HG03108 (cell line): ENCODE measurements at regions not wholly inside any gene's neighbourhood (a gene's known extent, or its start where the extent isn't known, plus 50 kb on each side); places are given as distances from the start of the nearest gene placed in this dataset.

Source experiments
- ATAC-seq: cut with Tn5 transposase; IDR thresholded peaks from one replicate; pipeline ENCODE4 v1.9.1; 2021; ENCODE audit warnings: moderate library complexity; ENCODE audit not compliant: unreplicated experiment

DNA sequence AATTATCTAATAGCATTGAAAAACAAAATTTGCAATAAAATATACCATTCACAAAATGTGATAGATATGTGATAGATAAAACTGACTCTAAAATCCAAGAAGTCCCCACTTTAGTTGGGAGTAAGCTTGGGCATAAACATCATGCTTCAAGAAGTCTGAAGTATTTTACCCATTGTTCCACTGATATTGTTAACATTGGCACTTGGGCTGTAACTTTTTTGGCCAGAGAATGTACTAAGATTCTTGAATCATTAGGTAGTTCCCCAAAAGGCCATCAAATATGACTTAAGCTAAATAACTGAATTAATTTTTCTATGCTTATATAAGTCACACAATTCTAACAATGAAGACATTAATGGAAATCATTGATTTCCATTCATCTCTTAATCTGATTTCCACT lies 413.6 kb downstream of the CDH2 start:
- no peak for ATAC-seq

DNA sequence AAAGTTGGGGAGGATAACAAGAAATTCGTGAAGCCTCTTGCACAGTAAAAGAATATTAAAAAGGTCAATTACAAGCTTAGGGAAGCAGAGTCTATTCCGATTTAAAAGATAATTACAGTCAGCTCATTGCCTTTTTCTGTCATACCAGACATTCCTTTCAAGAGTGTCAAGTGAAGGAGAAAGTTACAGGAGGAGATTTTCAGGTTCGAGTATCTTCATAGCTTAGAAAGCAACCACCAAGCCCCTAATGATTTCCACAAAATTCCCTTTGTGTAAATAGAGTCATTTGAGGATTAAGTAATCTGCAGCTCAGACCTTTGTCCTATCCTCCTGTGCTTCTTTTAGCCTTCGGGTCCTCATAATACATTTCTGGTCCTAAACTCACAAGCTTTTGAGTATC lies 414.9 kb downstream of the CDH2 start:
- no peak for ATAC-seq

DNA sequence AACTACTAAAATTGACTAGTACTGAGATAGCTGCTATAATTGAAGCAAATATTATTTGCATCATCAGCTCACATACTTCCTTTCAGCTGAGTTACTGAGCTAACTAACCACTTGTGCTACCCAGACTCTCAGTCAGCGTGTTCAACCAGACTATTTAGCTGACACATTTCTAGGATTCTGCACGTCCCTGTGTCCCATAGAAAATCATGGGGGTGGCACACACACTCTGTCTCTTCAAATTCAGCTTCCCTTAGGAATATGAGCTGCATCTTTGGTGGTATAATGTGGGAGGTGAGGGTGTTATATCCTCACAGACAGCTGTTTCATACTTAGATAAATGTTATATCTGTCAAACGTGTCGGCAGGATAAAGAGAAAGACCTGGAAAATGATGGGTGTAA lies 424.0 kb downstream of the CDH2 start:
- ATAC-seq = no peak

DNA sequence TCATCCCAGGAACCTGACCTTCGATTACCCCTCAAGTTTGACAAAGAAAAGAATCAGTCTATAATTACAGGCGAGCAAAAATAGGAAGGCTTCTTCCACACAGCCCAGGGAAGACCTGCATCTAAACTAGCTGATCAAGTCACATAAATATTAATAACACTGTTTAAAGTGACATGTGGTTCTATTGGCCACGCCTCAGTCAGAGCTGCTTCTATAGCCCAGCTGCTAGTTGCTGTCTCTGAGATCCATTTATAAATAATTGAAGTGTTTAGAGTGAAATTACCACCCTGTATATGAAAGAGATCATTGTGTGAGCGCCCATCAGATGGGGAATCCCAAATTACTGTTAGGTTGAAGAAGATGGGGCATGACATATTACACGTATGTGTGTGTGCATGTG lies 426.0 kb downstream of the CDH2 start:
- no peak for ATAC-seq

DNA sequence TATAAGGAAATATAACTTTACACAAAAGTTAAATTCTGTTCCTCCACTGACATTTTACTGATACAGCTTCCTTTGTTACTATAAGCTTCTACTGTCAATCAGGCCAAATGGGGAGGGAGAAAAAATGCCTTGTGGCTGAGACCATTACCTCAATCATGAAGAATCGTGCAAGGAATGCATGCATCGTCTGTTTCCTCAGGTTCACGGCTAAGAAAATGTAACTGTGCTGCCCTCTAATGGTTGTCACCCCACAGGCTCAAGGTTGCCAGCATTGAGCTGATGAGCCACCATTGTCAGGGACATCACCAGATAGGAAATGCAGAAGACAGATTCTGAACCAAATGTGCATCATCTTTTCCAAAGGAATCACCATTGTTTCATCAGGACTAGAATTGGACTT lies 426.9 kb downstream of the CDH2 start:
- ATAC-seq = no peak

DNA sequence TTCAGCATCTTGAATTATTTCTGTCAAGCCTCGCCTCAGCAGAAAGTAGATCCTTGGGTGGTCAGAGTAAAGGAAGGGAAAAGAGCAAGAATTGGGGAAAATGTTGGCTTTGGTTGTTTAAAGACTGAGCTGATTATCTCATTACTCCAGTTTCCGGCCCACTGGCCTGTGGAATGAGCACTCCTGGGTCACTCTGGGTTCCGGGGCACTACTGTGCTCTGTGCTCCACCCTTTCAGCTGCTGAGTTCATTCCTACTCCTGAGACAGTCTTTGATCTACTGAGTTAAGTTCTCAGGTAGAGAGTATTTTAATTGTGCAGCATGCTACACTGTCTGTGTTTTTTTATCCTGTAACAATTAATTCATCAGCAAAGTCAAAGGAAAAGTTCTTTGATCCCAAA lies 427.7 kb downstream of the CDH2 start:
- ATAC-seq = no peak

DNA sequence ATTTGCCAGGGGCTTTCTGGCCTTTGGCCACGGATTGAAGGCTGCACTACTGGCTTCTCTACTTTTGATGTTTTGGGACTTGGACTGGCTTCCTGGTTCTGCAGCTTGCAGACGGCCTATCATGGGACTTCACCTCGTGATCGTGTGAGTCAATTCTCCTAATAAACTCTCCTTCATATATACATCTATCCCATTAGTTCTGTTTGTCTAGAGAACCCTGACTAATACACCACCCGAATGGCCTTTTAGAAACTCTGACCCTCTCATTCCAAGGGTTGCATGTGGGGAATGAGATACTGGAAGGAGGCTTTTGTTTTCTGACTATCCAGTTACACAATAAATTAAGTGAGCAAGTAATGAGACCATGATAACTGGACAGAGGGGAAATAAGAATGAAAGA lies 430.7 kb downstream of the CDH2 start:
- no peak for ATAC-seq

DNA sequence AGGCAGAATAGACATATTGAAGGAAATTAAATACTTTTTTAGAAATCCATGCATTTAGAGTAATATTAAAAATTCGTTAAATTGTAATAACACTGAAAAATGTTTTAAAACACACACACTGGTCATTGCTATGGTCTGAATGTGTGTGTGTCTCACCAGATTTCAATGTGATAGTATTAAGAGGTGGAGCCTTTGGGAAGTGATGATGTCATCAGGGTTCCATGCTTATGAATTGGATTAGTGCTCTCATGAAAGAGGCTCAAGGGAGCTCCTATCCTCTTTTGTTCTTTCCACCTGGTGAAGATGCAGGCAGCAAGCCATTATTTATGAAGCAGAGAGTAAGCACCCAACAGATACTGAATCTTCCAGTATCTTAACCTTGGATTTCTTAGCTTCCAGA lies 441.8 kb downstream of the CDH2 start:
- ATAC-seq = no peak

DNA sequence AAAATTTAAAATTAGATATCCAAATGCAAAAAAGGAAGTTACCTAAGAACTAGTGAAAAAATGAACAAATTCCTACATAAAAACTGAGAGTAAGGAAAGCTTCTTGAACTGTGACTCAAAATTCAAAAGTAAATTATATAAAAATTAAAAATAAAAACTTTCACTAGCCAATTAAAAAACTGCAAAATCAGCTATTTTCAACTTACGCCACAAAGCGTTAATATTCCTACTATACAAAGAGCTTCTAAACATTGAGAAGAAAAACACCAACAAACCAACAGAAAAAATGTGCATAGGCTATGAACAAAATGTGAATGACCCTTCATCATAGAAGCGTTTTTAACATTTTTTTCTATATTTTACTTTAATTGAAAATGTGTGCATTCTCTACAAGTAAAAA lies 445.7 kb downstream of the CDH2 start:
- ATAC-seq = no peak

DNA sequence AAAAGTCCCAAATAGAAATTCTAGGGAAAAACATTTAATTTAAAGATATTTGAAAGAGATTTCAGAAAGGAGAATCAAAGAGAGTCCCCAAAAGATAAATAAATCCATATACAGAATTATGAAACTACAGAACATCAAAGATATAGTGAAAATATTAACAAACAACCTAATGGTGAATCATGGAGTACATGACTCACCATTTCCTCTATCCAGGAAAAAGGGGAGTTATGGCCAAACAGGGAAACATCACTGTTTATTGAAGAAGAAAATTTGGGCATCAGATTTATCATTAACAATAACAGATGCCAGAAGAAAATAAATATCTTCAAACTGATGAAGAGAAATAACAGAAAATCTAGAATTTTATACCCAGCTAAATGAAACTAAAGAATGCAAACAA lies 448.3 kb downstream of the CDH2 start:
- ATAC-seq = no peak

DNA sequence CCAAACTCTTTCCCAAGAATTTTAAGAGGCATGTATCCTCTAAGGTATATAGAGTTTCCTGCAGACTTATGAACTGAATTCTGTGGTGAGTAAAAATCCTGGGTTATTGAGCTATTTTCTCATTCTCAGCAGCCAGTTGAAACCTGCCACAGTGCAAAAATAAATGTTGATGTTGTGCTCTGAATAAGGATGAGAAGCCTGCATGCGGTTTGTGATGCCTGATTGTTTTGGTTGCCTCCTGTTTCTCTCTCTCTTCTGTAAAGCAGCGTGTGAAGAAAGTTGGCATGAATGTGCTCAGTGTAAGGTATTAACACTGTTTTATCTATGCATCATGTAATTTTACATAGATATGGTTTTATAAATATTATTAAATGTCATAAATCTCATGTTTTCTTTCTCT lies 452.6 kb downstream of the CDH2 start:
- no peak for ATAC-seq

DNA sequence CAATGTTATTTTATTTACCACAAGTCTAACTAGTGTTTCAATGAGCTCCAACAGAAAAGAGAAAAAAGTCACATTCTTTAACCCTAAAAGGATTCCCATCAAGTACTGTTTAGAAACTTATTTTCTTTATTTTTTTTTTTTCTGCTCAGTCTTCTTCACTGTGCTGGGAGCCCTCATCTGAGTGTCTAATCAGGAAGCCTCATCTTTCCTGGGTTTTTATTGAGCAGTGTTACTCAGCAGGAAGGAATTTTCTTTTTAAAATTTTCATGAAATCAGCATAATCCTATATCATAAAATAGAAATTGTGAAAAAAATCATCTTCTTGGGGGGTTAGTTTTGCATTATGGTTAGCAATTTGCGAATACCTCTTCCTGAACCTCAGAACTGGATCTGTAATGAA lies 453.8 kb downstream of the CDH2 start:
- ATAC-seq = no peak

DNA sequence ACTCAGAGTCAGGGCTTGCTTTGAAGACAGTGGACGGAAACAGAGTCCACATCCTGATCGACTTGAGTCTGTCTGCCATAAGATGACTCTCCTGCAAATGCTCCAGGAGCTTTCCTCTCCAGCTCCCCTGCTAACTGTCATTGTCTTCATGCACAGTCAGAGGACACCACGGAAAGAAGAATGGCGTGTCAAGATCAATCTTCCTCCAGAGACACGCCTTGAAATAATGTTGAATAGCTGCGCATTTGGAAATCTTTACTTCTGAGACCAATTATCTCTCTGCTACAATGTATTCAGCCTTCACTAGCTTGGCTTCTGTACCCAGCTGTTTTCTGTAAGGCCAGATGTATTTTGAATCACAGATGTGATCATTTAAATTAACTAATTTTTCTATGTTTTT lies 457.2 kb downstream of the CDH2 start:
- no peak for ATAC-seq

DNA sequence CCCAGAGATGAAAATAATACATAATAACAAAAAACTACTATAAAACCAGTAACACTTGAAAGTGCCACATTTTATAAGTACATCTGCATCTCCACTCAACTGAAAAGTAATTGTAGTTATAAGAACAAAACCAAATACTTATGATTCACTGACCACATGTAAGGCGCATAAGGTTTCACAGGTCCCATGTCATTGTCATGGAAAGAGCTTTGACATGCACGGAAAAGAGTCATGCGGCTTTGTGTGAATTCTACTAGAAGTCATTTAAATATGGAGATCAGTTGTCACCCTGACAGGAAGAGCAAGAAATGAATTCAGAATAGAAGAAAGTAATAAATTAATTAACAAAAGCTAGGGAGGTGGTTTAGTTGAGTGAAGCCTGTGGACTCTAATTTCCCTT lies 459.1 kb downstream of the CDH2 start:
- ATAC-seq = no peak

DNA sequence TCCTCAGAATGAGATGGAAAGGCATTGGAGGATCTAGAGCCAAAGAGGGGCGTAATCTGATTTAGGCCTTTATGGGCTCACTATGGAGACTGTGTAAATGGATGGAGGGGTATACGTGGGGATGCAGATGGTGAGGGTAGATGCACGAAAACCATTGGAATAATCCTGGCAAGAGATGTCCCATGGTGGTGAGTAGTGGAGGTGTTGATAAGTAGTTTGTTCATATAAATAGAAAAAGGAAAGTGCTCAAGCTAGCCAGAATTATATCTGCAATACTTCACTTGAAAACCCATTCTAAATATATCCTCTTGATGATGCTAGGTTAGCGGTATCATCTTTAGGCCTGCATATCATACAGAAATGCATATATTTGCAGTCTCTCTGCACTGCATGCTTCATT lies 459.7 kb downstream of the CDH2 start:
- no peak for ATAC-seq

DNA sequence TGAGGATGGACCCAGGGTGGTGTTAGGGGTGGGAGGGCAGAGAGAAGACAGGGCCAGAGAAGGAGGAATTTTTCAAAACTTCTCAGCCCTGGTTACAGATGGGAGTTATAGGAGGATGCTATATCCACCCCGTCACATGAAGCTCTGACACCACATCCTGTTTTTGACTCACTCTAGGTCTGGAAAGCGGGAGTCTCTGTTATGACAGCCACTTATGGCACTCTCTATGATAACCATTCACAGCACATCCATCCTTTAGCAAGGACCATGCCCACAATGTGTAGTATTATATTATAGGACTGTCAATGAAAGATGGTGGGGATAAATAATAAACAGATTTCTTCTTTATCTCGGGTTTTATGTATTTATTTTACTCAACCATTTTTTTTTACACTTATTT lies 461.2 kb downstream of the CDH2 start:
- no peak for ATAC-seq

DNA sequence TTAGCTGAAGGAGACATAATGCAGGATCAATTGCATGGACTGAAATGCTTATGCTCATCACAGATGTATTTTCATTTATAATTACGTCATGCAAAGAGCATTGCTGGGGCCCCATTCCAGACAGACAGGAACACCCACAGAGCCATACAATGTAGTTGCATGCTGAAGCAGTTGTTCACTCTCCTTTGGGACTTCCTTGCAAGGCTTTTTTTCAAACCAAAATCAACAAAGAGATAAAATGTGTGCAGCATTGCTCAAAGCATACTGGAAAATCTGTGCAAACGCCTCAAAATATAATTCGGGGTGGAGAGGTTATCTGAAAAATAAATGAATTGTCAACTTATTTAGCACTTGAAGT lies 463.2 kb downstream of the CDH2 start:
- no peak for ATAC-seq

DNA sequence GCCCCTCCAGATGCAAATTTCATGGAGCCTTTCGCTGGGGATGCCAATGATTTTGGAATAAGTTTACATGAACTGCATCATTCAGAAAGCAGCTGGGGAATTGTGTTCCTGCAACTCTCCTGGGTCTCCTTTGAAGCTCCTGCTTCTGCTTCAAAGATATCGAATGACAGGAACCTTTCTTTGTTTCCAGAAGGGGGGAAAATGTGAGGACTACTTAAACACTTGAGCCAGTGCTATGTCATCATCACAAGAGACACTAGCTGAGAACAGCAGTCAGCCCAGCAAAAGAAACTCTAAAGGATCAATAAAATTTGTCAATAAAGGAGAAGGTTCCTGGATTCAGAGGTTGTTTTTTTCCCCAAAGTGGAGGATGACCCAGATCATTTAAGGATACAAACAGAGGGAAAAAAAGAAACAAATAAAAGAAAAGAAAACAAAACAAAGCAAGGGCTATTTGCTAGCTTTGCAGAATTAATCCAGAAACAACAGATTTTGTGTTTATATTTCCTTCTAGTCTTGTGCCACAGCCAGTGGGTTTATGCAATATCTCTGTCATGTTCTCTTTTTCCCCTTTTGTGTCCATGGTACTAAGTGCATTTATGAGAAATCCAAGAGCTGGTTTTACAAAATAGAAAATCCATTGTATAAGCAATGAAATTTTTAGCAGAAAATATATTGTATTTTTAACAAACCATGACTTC lies 463.7 kb downstream of the CDH2 start:
- no peak for ATAC-seq

DNA sequence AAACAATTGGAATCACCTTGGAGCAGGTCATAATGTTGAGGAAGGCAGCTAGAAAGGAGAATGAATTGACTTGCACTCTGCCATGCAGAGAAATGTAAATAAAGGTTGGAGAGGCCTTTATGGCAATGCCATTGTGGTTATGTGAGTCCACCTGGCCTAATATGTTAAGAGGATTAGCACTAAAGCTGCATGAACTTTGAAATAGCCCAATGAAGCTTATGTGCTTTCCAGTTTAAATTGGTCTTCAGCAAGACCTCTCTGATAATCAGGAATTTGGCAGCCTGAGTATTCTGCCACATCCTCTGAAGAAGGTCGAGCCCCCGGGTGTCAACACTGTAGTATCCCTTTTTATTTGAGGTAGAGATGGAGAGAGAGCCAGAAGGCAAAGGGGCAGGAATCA lies 464.9 kb downstream of the CDH2 start:
- no peak for ATAC-seq

DNA sequence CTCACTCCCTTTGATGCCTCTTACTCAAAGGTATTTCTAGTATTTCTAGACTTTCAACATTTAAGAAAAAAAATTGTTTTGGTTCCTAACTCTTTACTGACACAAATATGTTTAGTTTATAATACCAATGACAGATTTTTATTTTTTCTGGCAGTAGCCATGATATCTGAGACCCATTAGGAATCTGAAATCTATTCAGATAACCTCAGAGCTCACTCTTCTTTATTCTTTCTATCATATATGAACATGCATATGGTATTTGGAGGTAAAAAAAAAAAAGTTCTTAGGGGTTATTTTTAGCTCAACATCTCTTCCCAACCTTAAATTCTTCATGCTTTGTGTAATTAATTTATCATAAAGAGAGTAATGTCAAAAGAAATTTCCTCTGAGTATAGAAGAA lies 465.5 kb downstream of the CDH2 start:
- ATAC-seq = no peak

DNA sequence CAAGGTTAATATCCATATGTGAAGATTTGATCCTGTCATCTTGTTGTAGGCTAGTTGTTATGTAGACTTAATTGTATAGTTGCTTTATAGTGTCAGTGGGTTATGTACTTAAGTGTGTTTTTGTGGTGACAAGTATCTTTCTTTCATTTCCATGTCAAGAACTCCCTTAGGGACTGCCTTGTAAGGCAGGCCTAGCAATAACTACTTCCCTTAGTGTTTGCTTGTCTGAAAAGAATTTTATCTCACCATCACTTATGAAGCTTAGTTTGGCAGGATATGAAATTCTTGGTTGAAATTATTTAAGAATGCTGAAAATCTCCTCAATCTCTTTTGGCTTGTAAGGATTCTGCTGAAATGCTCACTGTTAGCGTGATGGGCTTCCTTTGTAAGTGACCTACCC lies 467.6 kb downstream of the CDH2 start:
- no peak for ATAC-seq

DNA sequence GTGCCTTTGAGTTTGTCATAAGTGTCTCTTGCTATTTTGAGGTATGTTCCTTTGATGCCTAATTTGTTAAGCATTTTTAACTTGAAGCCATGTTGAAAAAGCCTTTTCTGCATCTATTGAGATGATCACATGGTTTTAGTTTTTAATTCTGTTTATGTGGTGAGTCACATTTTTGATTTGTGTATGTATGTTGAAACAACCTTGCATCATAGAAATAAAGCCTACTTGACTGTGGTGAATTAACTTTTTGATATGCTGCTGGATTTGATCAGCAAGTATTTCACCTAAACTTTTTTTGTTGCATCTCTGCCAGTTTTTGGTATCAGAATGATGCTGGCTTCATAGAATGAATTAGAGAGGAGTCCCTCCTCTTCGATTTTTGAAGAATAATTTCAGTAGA lies 469.7 kb downstream of the CDH2 start:
- ATAC-seq = no peak

DNA sequence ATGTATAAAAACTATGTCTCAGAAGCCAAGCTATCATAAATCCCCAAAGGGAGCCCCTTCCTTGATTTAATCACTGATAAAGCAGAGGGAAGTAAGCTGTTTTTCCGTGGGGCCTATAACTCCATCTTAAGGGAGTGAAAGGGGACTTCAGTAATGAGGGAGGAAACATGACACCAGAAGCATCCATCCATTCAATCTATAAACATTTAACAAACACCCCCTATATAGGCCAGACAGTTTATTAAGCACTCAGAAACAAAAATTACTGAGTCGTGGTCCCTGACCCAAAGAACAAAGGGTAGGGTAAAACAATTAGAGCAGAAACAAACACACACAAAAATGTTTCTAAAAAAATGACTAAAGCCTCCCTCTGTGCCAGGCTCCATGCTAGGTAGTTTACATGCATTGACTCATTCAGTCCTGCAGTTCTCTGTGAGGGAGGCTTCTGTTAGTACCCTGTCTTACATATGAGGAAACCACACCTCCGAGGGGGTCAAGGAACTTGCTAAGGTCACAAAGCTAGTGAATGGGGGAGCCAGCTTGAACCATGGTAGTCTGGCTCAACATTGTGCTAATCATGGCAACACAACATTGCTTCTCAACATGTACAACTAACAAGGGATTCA lies 472.1 kb downstream of the CDH2 start:
- ATAC-seq = no peak
